ENCODE measurements at regions not wholly inside any gene's neighbourhood (a gene's known extent, or its start where the extent isn't known, plus 50 kb on each side); places are given as distances from the start of the nearest gene placed in this dataset.

DNA sequence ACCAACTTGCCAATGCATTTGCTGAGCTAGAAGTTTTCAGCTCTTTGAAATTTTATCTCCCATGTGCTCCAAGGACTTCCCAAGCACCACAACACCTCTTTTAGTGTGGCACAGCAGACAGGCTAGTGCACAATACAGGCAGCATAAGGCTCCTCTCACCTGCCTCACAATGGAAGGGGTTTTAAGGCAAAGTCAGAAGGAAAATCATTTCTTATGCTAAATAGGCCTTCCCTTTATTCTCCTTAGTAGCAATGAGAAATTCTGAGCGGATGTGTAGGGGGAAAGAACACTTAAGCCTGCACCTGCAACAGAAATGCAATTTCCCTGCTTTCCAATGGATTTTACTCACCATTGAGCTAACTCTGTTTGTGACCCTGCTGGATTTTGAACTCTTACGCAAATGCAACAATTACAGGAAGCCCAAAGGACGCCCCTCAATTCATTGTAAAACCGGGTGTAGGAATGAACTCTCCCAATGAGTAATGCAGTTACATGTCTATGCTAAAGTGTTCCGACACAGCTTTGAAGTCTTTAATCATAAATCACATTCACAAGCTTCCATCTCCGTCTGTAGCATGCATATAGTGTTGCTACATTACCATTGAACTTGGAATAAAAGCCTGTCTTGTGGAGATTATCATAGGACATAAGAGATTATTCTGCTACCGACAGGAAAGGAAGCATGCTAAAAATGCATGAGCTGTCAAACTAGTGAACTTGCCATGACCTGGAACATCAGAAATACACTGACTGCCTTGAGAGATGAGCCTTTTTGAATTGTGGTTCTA is 1084.9 kb downstream of the RPA4 start:
- DNase-seq (no peak), ATAC-seq (no peak)
- H3K4me1 Mint-ChIP-seq: no peaks in the 10 kb centered on the region
- H3K36me3 Mint-ChIP-seq (ENCODE audit: low read depth): no peaks in the 10 kb centered on the region
- H3K27ac Mint-ChIP-seq: no peak overlapping the region
- peaks cover under 1% of the 10 kb centered on the region for H3K9me3 Mint-ChIP-seq (ENCODE audit: low read depth)
- POLR2A ChIA-PET: no interaction called here
- intact Hi-C loops (cut with DNase I, micrococcal nuclease): no loop called here
- H3K4me3 Mint-ChIP-seq: no peak overlapping the region
- H3K27me3 Mint-ChIP-seq: no peaks in the 10 kb centered on the region
- CTCF ChIA-PET: no interaction called here

DNA sequence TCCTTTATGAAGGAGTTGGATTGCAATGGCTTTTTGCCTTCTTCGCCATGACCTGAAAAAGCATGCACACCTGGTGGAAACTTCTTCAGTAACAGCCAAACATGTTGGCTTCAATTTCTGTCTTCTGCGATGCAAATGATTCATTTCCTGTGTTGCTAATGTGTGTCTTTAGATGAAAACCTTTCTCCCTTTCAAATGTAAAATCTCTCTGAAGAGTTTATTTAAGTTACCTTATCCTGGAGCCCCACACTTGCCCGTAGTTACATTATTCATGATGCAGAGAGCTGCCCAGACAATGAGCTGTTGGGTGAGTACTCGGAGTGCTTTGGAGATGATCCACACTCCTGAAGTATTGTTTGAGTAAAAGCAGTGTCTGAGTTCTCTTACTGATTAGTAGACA is 1100.9 kb downstream of the RPA4 start:
- no peaks in the 10 kb centered on the region for H3K36me3 Mint-ChIP-seq (ENCODE audit: low read depth)
- no peaks in the 10 kb centered on the region for H3K4me1 Mint-ChIP-seq
- no peak for DNase-seq
- H3K9me3 Mint-ChIP-seq (ENCODE audit: low read depth): no peaks in the 10 kb centered on the region
- ChIA-PET CTCF (no interaction called here), POLR2A (interaction anchor here (0.6 kb wide), 1 partner anchor 408 kb away, joined by 4 read pairs; no protein-coding TSS in a partner anchor)
- intact Hi-C loops (cut with DNase I, micrococcal nuclease): no loop called here
- ATAC-seq: no peak
- no peaks in the 10 kb centered on the region for H3K27me3 Mint-ChIP-seq
- H3K27ac Mint-ChIP-seq: no peak overlapping the region
- no peak overlapping the region for H3K4me3 Mint-ChIP-seq

DNA sequence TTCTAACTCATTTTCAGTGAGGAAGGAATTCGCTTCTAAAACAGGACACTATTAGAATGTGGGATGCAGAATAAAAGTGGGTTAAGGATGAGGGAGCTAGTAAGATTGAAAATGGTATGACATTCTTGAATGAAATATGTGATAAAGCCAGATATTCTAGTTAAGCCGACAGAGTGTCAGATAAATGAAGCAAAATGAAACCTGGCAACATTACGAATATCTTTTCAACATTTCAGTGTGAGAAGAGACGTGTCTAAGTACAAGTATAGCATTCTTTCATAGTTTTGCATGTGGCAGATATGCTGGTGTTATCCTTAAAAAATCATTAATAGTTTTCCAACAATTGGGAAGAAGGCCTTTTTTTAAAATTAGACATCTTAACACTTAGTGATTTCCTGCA is 1101.4 kb downstream of the RPA4 start:
- H3K27ac Mint-ChIP-seq: no peak overlapping the region
- no peaks in the 10 kb centered on the region for H3K4me1 Mint-ChIP-seq
- no peak for DNase-seq

DNA sequence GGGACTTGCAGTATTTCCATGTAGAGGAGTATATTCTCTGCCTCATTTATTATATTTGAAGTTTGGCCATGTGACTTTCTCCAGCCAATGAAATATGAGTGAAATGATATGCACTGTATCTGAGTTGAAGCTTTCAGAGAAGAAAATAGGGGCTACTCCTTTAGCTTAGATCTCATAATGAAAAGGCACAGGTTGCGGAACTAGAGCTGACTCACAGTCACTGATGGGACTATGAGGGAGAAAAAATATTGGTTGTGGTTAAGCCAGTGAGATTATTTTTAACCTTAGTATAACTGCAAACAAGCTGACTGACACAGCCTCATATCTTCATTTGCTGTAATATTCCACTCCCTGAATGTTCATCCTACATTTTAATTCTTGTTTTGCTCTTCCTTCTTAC is 1104.3 kb downstream of the RPA4 start:
- POLR2A ChIA-PET: no interaction called here
- H3K4me3 Mint-ChIP-seq: no peak overlapping the region

More for the DNA sequence above, 1101.4 kb downstream of the RPA4 start:
- intact Hi-C loops (cut with DNase I, micrococcal nuclease): no loop called here
- no peak overlapping the region for H3K4me3 Mint-ChIP-seq
- no peak for ATAC-seq
- no peaks in the 10 kb centered on the region for H3K36me3 Mint-ChIP-seq (ENCODE audit: low read depth)
- ChIA-PET POLR2A (no interaction called here), CTCF (no interaction called here)
- no peaks in the 10 kb centered on the region for H3K9me3 Mint-ChIP-seq (ENCODE audit: low read depth)
- no peaks in the 10 kb centered on the region for H3K27me3 Mint-ChIP-seq

DNA sequence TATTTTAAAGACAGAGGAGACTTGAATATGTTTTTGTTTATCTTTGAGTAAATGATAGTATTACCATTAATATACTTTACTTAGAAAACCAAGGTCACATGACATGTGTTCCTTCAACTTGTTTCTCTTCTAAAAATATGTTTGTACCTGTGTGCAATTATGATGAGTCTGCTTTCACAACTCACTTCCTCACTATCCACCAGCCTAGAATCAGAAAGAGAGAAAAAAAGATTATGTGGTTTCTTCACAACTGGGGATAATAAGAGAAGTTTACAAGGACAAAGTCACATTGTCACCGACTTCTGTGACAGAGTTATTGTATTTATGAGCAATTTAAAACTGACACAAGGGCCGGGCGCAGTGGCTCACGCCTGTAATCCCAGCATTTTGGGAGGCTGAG is 1112.1 kb downstream of the RPA4 start:
- DNase-seq: no peak
- no peak for ATAC-seq
- ChIA-PET CTCF (no interaction called here), POLR2A (no interaction called here)
- no peaks in the 10 kb centered on the region for H3K4me1 Mint-ChIP-seq
- no peaks in the 10 kb centered on the region for H3K27me3 Mint-ChIP-seq
- no peaks in the 10 kb centered on the region for H3K36me3 Mint-ChIP-seq (ENCODE audit: low read depth)
- H3K4me3 Mint-ChIP-seq: no peak overlapping the region
- H3K9me3 Mint-ChIP-seq (ENCODE audit: low read depth): peaks cover 6% of the 10 kb centered on the region
- H3K27ac Mint-ChIP-seq: no peak overlapping the region
- intact Hi-C loops (cut with DNase I, micrococcal nuclease): no loop called here

More for the DNA sequence above, 1104.3 kb downstream of the RPA4 start:
- H3K27me3 Mint-ChIP-seq: no peaks in the 10 kb centered on the region
- CTCF ChIA-PET: no interaction called here
- H3K4me1 Mint-ChIP-seq: no peaks in the 10 kb centered on the region
- intact Hi-C loops (cut with DNase I, micrococcal nuclease): no loop called here
- no peaks in the 10 kb centered on the region for H3K36me3 Mint-ChIP-seq (ENCODE audit: low read depth)
- DNase-seq (no peak), ATAC-seq (no peak)
- no peak overlapping the region for H3K27ac Mint-ChIP-seq
- H3K9me3 Mint-ChIP-seq (ENCODE audit: low read depth): peaks cover 4% of the 10 kb centered on the region

DNA sequence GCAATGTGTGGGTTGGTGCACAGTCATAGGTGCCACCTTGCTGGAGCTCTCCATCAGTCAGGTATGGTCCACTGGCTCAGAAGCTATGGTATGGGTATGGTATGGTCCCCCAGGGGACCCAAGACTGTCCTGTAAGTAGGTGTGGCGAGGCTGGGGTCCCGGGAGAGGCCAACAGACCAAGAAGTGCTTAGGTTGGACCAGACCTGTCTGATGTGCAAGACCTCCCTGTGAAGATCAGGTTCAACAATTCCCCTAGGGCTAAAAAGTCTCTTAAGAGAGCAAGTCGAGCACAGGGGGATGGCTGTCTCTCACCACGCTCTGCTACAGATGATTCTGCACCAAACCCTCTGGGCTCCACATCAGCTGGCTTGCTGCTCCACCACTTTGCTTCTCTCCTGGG is 1145.0 kb downstream of the RPA4 start:
- ChIA-PET CTCF (no interaction called here), POLR2A (no interaction called here)
- H3K36me3 Mint-ChIP-seq (ENCODE audit: low read depth): no peaks in the 10 kb centered on the region
- no peaks in the 10 kb centered on the region for H3K27me3 Mint-ChIP-seq
- ATAC-seq (no peak), DNase-seq (no peak)
- H3K9me3 Mint-ChIP-seq (ENCODE audit: low read depth): peaks cover 2% of the 10 kb centered on the region
- H3K4me3 Mint-ChIP-seq: no peak overlapping the region
- no peak overlapping the region for H3K27ac Mint-ChIP-seq
- intact Hi-C loops (cut with DNase I, micrococcal nuclease): no loop called here
- H3K4me1 Mint-ChIP-seq: no peaks in the 10 kb centered on the region

DNA sequence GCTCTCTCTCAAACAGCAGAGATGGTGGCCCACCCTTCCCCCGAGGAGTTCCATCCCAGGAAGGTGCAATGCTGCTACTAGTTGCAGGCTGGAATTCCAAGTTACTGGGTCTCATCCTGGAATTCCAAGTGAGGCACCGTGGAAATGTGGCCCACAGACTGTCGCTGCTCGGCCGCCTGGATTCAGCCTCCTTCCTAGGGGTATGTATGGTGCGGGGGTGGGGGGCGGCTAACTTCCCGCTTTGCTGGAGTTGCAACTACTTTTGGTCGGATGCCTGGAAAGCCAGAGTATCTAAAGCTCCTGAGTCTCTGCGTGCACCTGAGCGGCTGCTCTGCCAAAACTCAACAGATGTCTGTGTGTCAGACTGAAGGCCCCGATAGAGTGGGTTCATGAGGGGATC is 1146.2 kb downstream of the RPA4 start:
- ChIA-PET POLR2A (no interaction called here), CTCF (no interaction called here)
- ATAC-seq (no peak), DNase-seq (no peak)
- no peaks in the 10 kb centered on the region for H3K36me3 Mint-ChIP-seq (ENCODE audit: low read depth)
- no peaks in the 10 kb centered on the region for H3K4me1 Mint-ChIP-seq
- no peak overlapping the region for H3K4me3 Mint-ChIP-seq
- intact Hi-C loops (cut with DNase I, micrococcal nuclease): no loop called here
- H3K9me3 Mint-ChIP-seq (ENCODE audit: low read depth): peaks cover 2% of the 10 kb centered on the region
- H3K27ac Mint-ChIP-seq: no peak overlapping the region
- no peaks in the 10 kb centered on the region for H3K27me3 Mint-ChIP-seq

DNA sequence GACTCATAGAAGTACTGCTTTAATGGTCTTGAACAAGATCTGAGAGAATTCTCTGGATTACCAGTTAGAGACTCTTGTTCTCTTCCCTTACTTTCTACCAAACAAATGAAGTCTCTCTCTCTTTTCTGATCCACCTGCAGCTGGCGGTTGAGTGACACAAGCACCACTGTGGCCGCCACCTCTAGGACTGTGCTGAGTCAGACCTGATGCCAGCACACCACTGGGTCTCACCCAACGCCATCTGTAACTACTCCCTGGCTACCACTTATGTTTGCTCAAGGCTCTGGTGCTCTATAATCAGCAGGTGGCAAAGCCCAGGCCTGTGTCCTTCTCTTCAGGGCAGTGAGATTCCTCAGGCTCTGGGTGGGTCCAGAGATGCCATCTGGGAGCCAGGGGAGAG is 1173.5 kb downstream of the RPA4 start:
- CTCF ChIA-PET: no interaction called here
- H3K4me3 Mint-ChIP-seq: no peak overlapping the region
- no peaks in the 10 kb centered on the region for H3K36me3 Mint-ChIP-seq (ENCODE audit: low read depth)
- POLR2A ChIA-PET: no interaction called here
- H3K9me3 Mint-ChIP-seq (ENCODE audit: low read depth): peaks cover 8% of the 10 kb centered on the region
- no peak overlapping the region for H3K27ac Mint-ChIP-seq
- ATAC-seq (no peak), DNase-seq (no peak)
- H3K4me1 Mint-ChIP-seq: no peaks in the 10 kb centered on the region
- H3K27me3 Mint-ChIP-seq: no peaks in the 10 kb centered on the region
- intact Hi-C loops (cut with DNase I, micrococcal nuclease): no loop called here

DNA sequence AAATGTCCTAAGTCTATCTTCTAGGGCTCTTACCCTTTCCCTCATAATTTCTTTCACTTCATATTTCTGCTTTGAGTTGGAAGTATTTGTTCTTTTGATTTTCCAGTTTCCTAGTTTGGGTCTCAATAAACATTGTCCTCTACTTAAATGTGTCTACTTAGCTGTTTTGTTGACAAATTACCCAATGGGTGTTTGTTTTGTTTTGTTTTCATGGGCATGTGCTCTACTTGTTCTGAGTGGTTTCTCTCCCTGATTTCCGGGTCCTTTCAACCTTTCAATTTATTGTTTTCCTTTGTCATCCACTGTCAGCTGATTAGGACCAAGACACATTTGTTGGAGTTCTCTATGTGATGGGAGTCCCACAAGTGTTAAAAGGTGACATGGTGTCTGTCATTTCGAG is 1181.4 kb downstream of the RPA4 start:
- Mint-ChIP-seq H3K27ac (no peak overlapping the region), H3K9me3 (ENCODE audit: low read depth) (no peaks in the 10 kb centered on the region), H3K36me3 (ENCODE audit: low read depth) (no peaks in the 10 kb centered on the region), H3K4me3 (no peak overlapping the region), H3K27me3 (no peaks in the 10 kb centered on the region), H3K4me1 (no peaks in the 10 kb centered on the region)
- POLR2A ChIA-PET: no interaction called here
- ATAC-seq: no peak
- CTCF ChIA-PET: no interaction called here
- intact Hi-C loops (cut with DNase I, micrococcal nuclease): no loop called here
- no peak for DNase-seq

DNA sequence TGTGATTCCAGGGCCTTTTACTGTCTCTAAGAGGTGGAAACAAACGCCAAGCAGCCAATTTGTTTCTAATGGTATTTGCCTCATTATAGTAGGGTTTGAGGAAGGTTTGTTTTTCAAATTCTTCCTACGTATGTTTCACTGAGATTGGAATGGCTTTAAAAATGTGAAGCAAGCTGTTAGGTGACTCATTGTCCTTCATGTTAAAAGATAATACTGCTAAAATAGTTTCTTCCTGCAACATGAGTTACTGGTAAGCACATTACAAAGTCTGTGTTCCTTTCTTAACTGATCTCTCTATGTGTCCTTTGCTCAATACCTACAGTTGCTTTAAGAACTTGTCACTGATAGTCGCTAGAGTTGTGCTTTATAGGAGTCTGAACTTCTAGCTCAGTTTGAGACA is 1183.9 kb downstream of the RPA4 start:
- intact Hi-C loops (cut with DNase I, micrococcal nuclease): no loop called here
- ChIA-PET POLR2A (no interaction called here), CTCF (no interaction called here)
- no peaks in the 10 kb centered on the region for H3K36me3 Mint-ChIP-seq (ENCODE audit: low read depth)
- H3K4me3 Mint-ChIP-seq: no peak overlapping the region
- H3K27ac Mint-ChIP-seq: no peak overlapping the region
- ATAC-seq: no peak
- H3K27me3 Mint-ChIP-seq: no peaks in the 10 kb centered on the region
- no peaks in the 10 kb centered on the region for H3K4me1 Mint-ChIP-seq
- DNase-seq: no peak
- no peaks in the 10 kb centered on the region for H3K9me3 Mint-ChIP-seq (ENCODE audit: low read depth)

DNA sequence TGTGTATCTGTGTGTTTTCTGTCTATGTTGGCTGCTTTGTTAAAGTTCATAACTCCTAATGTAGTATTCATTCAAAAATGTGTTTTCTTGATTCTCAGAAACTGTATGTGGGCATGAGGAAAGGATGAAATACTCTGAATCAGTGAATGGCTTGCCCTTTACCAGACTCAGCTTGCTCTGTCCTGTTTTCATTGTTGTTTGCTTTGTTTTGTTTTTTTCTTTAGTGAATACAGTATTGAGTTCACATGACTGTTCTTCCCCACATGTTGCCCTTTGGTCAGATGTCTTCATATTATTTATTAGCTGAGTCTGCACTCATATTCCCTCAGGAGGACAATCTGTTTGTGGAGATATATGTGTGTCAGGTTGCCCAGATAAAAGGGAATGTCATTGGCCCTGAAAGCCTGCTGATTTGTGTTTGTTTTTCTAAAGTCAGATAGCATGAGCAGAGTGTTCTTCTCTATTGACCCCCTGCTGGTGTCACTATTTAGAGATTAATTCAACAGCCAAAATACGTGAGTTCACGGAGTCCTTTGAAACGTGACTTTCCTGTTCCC is 1184.4 kb downstream of the RPA4 start:
- no peaks in the 10 kb centered on the region for H3K4me1 Mint-ChIP-seq
- CTCF ChIA-PET: no interaction called here
- H3K9me3 Mint-ChIP-seq (ENCODE audit: low read depth): no peaks in the 10 kb centered on the region
- no peak overlapping the region for H3K4me3 Mint-ChIP-seq
- no peaks in the 10 kb centered on the region for H3K27me3 Mint-ChIP-seq
- POLR2A ChIA-PET: no interaction called here
- no peak for DNase-seq
- no peak overlapping the region for H3K27ac Mint-ChIP-seq
- H3K36me3 Mint-ChIP-seq (ENCODE audit: low read depth): no peaks in the 10 kb centered on the region
- ATAC-seq: no peak
- intact Hi-C loops (cut with DNase I, micrococcal nuclease): no loop called here

DNA sequence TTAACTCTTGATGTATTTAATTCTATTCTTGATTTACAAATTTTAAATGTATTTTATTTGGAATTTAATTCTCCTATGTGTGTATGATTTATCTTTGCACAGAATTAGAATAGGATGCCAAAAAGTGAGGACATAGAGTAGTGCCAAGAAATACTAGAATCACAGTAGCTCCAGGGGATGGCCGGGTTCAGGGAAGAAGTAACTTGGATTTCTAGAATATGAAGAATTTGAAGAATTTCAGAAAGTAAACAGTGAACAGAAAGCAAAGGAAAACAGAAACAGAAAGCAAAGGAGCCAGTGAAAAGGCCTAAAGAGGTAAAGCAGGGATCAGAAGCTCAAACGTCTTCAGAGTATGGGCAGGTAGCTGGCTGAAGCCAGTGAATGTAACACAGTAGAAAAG is 1187.6 kb downstream of the RPA4 start:
- H3K4me1 Mint-ChIP-seq: no peaks in the 10 kb centered on the region
- H3K27ac Mint-ChIP-seq: no peak overlapping the region
- intact Hi-C loops (cut with DNase I, micrococcal nuclease): no loop called here
- no peaks in the 10 kb centered on the region for H3K27me3 Mint-ChIP-seq
- DNase-seq (no peak), ATAC-seq (no peak)
- CTCF ChIA-PET: no interaction called here
- no peaks in the 10 kb centered on the region for H3K36me3 Mint-ChIP-seq (ENCODE audit: low read depth)
- POLR2A ChIA-PET: no interaction called here
- H3K9me3 Mint-ChIP-seq (ENCODE audit: low read depth): no peaks in the 10 kb centered on the region
- H3K4me3 Mint-ChIP-seq: no peak overlapping the region

DNA sequence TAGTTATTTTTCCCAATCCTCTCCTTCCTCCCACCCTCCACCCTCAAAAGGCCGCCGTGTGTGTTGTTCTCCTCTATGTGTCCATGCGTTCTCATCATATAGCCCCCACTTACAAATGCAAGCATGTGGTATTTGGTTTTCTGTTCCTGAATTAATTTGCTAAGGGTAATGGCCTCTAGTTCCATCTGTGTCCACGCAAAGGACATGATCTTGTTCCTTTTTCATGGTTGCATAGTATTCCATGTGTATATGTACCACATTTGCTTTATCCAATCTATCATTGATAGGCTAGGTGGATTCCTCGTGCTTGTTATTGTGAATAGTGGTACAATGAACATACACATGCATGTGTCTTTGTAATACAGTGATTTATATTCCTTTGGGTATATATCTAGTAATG is 1193.7 kb downstream of the RPA4 start:
- Mint-ChIP-seq H3K36me3 (ENCODE audit: low read depth) (no peaks in the 10 kb centered on the region), H3K27me3 (no peaks in the 10 kb centered on the region), H3K9me3 (ENCODE audit: low read depth) (no peaks in the 10 kb centered on the region), H3K4me1 (no peaks in the 10 kb centered on the region), H3K4me3 (no peak overlapping the region), H3K27ac (no peak overlapping the region)
- CTCF ChIA-PET: no interaction called here
- no peak for DNase-seq
- POLR2A ChIA-PET: no interaction called here
- ATAC-seq: no peak
- intact Hi-C loops (cut with DNase I, micrococcal nuclease): no loop called here

Data from activated CD4-positive, alpha-beta T cell treated with anti-CD3 and anti-CD28 coated beads for 36 hours (primary cell).